ENCODE measurements at regions not wholly inside any gene's neighbourhood (a gene's known extent, or its start where the extent isn't known, plus 50 kb on each side); places are given as distances from the start of the nearest gene placed in this dataset.

GRCh38 chr6:8329562-8329961 is 105.8 kb downstream of the SLC35B3 start:
- ChIA-PET POLR2A (no interaction called here), CTCF (no interaction called here), RAD21 (ENCODE audit: unreplicated experiment) (no interaction called here), SMC1A (ENCODE audit: uncharacterized antibody, unreplicated experiment) (no interaction called here)
- 33% methylated on average over 8 of the region's 8 CpGs for WGBS (ENCODE audit: insufficient coverage, insufficient replicate concordance, low lambda C conversion rate, missing lambda C conversion rate)
- no peaks in the 10 kb centered on the region for H3K4me1 ChIP-seq (ENCODE audit: control insufficient read depth, insufficient read depth, low read length)
- no TSS peak for BruUV-seq (replicated peaks)
- no peak overlapping the region for H3K4me3 ChIP-seq
- ATAC-seq (no peak), FAIRE-seq (no peak), DNase-seq (ENCODE audit: low read depth, low spot score) (no peak)
- no peaks in the 10 kb centered on the region for H3K79me2 ChIP-seq (ENCODE audit: control insufficient read depth, insufficient read depth, low read length)
- no peaks in the 10 kb centered on the region for H4K20me1 ChIP-seq (ENCODE audit: control insufficient read depth, insufficient read depth)
- no peak overlapping the region for H3K9ac ChIP-seq (ENCODE audit: control insufficient read depth, insufficient read depth, low read length)
- no peaks in the 10 kb centered on the region for H3K9me3 ChIP-seq (replicated peaks; ENCODE audit: control insufficient read depth, insufficient read depth, low read length)
- no peak for TF ChIP-seq MEF2B (IDR thresholded peaks at IDR 0.05; ENCODE audit: partially characterized antibody, poor library complexity, severe bottlenecking)
- no peak for TF ChIP-seq E4F1 (IDR thresholded peaks at IDR 0.05; ENCODE audit: borderline replicate concordance, partially characterized antibody)
- TF ChIP-seq CREB1 (IDR thresholded peaks at IDR 0.05; ENCODE audit: low read depth): no peak
- TF ChIP-seq KDM1A (IDR thresholded peaks at IDR 0.05; ENCODE audit: borderline replicate concordance): no peak
- TF ChIP-seq REST (IDR thresholded peaks at IDR 0.05; ENCODE audit: low read depth, low read length): no peak
- no peak for TF ChIP-seq USF1 (IDR thresholded peaks at IDR 0.05; ENCODE audit: borderline replicate concordance, extremely low read length, insufficient read depth, low read depth, low read length)
- no peak for TF ChIP-seq NFXL1 (IDR thresholded peaks at IDR 0.05; ENCODE audit: borderline replicate concordance)
- no peak for TF ChIP-seq SPI1 (IDR thresholded peaks at IDR 0.05; ENCODE audit: borderline replicate concordance, insufficient read depth, low read depth, low read length)
- no peak for TF ChIP-seq ZNF24 (IDR thresholded peaks at IDR 0.05)
- no peak for TF ChIP-seq MYB (IDR thresholded peaks at IDR 0.05; ENCODE audit: borderline replicate concordance, low read depth, low read length)
- no peak for TF ChIP-seq NBN (IDR thresholded peaks at IDR 0.05)
- no peak for TF ChIP-seq RUNX3 (IDR thresholded peaks at IDR 0.05; ENCODE audit: low read length)
- TF ChIP-seq DPF2 (IDR thresholded peaks at IDR 0.05): no peak
- no peak for TF ChIP-seq PML (IDR thresholded peaks at IDR 0.05; ENCODE audit: low read length)
- no peak for TF ChIP-seq MYC (IDR thresholded peaks at IDR 0.05; ENCODE audit: insufficient read depth, insufficient read length, insufficient replicate concordance, low read length, severe bottlenecking)
- no peaks in the 10 kb centered on the region for H3K27me3 ChIP-seq (replicated peaks in 1 of 2; ENCODE audit: control insufficient read depth in 2 of 2, insufficient read depth in 2 of 2, low read length in 1 of 2)
- no peak overlapping the region for H3K4me2 ChIP-seq (ENCODE audit: control insufficient read depth, insufficient read depth)
- in situ Hi-C loops (cut with MboI) (no loop called here), intact Hi-C loops (cut with micrococcal nuclease; ENCODE audit: unreplicated experiment) (no loop called here)
- H3K36me3 ChIP-seq (ENCODE audit: control insufficient read depth in 2 of 2, insufficient read depth in 2 of 2, low read length in 1 of 2): no peaks in the 10 kb centered on the region
- no peak overlapping the region for H3K27ac ChIP-seq (ENCODE audit: control insufficient read depth, insufficient read depth)
- H2AFZ ChIP-seq (ENCODE audit: control insufficient read depth, low read depth, low read length): no peak overlapping the region
